DOHH2 (cell line): ENCODE measurements at regions not wholly inside any gene's neighbourhood (a gene's known extent, or its start where the extent isn't known, plus 50 kb on each side); places are given as distances from the start of the nearest gene placed in this dataset.

Source experiments
- CTCF ChIP-seq: fragments of 200-600 bp; sonication (generic); IDR thresholded peaks from one replicate; pipeline ENCODE4 v1.5.1; 2014; ENCODE audit warnings: antibody characterized with exemption, mild to moderate bottlenecking, low read depth, low read length; ENCODE audit not compliant: poor library complexity, severe bottlenecking
- EZH2phosphoT487 ChIP-seq: fragments of 200-600 bp; sonication (generic); IDR thresholded peaks from 2 replicates; pipeline ENCODE4 v1.6.1; 2017; ENCODE audit warnings: borderline replicate concordance, mild to moderate bottlenecking, antibody characterized with exemption, low read length, moderate library complexity, mixed read lengths

GRCh38 chr12:76636121-76636692 is 76.6 kb upstream of the OSBPL8 start:
- TF ChIP-seq CTCF = no peak
- TF ChIP-seq EZH2phosphoT487 = no peak
